AG09319 (cell line): ENCODE measurements at regions not wholly inside any gene's neighbourhood (a gene's known extent, or its start where the extent isn't known, plus 50 kb on each side); places are given as distances from the start of the nearest gene placed in this dataset.
"Not testable (repeated sequence)": the region's sequence is repeated elsewhere in the genome, so short reads cannot be mapped to it uniquely, and the experiment has no call there.

Experiments used
- DNase-seq: peaks from one replicate; pipeline ENCODE4 v3.0.0-alpha.2; 2010; ENCODE audit warnings: low read depth; ENCODE audit errors: extremely low read depth
- CTCF ChIP-seq: IDR thresholded peaks from 2 replicates; pipeline ENCODE4 v1.5.1; 2011; ENCODE audit warnings: low read depth, mild to moderate bottlenecking, inconsistent platforms, low read length, moderate library complexity

- TF ChIP-seq CTCF: no peak
- no peak for DNase-seq
Observed at GRCh38 chr1:118535901-118536300, 350.9 kb upstream of the SPAG17 start.

- not testable (repeated sequence) for DNase-seq
Observed at GRCh38 chr1:118511922-118512321, 326.9 kb upstream of the SPAG17 start.

GRCh38 chr1:118504867-118505266 lies 319.8 kb upstream of the SPAG17 start:
- no peak for DNase-seq
- no peak for TF ChIP-seq CTCF

GRCh38 chr1:118504221-118504644 lies 319.2 kb upstream of the SPAG17 start:
- no peak for TF ChIP-seq CTCF
- no peak for DNase-seq

- no peak for DNase-seq
- no peak for TF ChIP-seq CTCF
Observed at GRCh38 chr1:118503752-118504151, 318.7 kb upstream of the SPAG17 start.

GRCh38 chr1:118494998-118495397 lies 310.0 kb upstream of the SPAG17 start:
- TF ChIP-seq CTCF: no peak
- no peak for DNase-seq

- no peak for DNase-seq
- TF ChIP-seq CTCF: no peak
Observed at GRCh38 chr1:118488787-118489186, 303.8 kb upstream of the SPAG17 start.

- no peak for DNase-seq
- TF ChIP-seq CTCF: no peak
Observed at GRCh38 chr1:118487932-118488331, 302.9 kb upstream of the SPAG17 start.
